Breast epithelium (tissue), 3 donors: ENCODE measurements at regions not wholly inside any gene's neighbourhood (a gene's known extent, or its start where the extent isn't known, plus 50 kb on each side); places are given as distances from the start of the nearest gene placed in this dataset.

Experiments
- CTCF ChIP-seq, 3 donors: fragments of 450-650 bp; IDR thresholded peaks; one replicate each; pipeline ENCODE4 v1.5.1; 2016 to 2017; ENCODE audit warnings: antibody characterized with exemption in 3 of 3, mild to moderate bottlenecking in 3 of 3, moderate library complexity in 3 of 3
- POLR2A ChIP-seq: fragments of 450-650 bp; IDR thresholded peaks from one replicate; pipeline ENCODE4 v1.6.1; 2016; ENCODE audit warnings: antibody characterized with exemption, mild to moderate bottlenecking, moderate library complexity
- POLR2AphosphoS5 ChIP-seq, 3 donors: sonication (generic); formaldehyde crosslinking; IDR thresholded peaks; one replicate each; pipeline ENCODE4 v1.6.1; 2017; ENCODE audit warnings: antibody characterized with exemption in 3 of 3

GRCh38 chr2:196584903-196585302, 54.6 kb upstream of the CCDC150 start:
- TF ChIP-seq CTCF (IDR thresholded peaks at IDR 0.05) = no peak
- no peak for TF ChIP-seq POLR2A
- TF ChIP-seq POLR2AphosphoS5 (IDR thresholded peaks at IDR 0.05) = no peak
